GM06990 (cell line): ENCODE measurements at regions not wholly inside any gene's neighbourhood (a gene's known extent, or its start where the extent isn't known, plus 50 kb on each side); places are given as distances from the start of the nearest gene placed in this dataset.
"Not testable (repeated sequence)": the region's sequence is repeated elsewhere in the genome, so short reads cannot be mapped to it uniquely, and the experiment has no call there.

ENCODE experiments used
- DNase-seq: peaks from one replicate; pipeline ENCODE4 v3.0.0-alpha.2; 2011; ENCODE audit not compliant: insufficient read length; ENCODE audit errors: extremely low read depth
- H3K27me3 ChIP-seq: replicated peaks from 2 replicates; pipeline ENCODE4 v1.6.0; 2011; ENCODE audit warnings: low read length; ENCODE audit not compliant: control insufficient read depth, insufficient read depth
- H3K36me3 ChIP-seq: 2 replicates; pipeline ENCODE4 v1.5.1; 2011; ENCODE audit warnings: low read length; ENCODE audit not compliant: control insufficient read depth, insufficient read depth
- H3K4me3 ChIP-seq: replicated peaks from 2 replicates; pipeline ENCODE4 v1.5.1; 2011; ENCODE audit warnings: low read depth, mild to moderate bottlenecking, control low read depth, low read length
- TF ChIP-seq, protein P1 (sequence below): IDR thresholded peaks from 2 replicates; pipeline ENCODE4 v1.5.1; 2011; ENCODE audit warnings: low read length, control low read depth, mild to moderate bottlenecking, inconsistent platforms; ENCODE audit not compliant: insufficient read depth, poor library complexity, severe bottlenecking

DNA sequence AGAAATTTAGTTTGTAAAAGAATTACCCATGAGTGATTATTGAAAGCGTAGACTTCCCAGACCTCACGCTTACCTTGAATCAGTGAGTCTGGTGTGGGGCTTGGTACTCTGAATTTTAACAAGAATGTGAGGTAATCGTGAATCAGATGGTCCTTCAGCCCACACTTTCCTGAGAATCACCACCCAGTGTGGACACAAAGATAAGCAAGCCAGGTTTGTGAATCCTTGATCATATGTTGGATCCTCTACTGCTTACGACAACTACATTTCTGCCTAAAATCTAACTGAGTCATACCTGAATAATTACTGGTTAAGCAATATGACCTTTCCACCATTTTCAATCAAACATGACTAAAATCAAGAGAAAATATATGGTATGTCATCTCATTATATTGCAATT lies 589.3 kb downstream of the TFAP2A start:
- Histone ChIP-seq H3K27me3 (no peaks in the 10 kb centered on the region), H3K4me3 (no peak overlapping the region), H3K36me3 (no peaks in the 10 kb centered on the region)
- no peak for DNase-seq
- TF ChIP-seq, protein P1, sequence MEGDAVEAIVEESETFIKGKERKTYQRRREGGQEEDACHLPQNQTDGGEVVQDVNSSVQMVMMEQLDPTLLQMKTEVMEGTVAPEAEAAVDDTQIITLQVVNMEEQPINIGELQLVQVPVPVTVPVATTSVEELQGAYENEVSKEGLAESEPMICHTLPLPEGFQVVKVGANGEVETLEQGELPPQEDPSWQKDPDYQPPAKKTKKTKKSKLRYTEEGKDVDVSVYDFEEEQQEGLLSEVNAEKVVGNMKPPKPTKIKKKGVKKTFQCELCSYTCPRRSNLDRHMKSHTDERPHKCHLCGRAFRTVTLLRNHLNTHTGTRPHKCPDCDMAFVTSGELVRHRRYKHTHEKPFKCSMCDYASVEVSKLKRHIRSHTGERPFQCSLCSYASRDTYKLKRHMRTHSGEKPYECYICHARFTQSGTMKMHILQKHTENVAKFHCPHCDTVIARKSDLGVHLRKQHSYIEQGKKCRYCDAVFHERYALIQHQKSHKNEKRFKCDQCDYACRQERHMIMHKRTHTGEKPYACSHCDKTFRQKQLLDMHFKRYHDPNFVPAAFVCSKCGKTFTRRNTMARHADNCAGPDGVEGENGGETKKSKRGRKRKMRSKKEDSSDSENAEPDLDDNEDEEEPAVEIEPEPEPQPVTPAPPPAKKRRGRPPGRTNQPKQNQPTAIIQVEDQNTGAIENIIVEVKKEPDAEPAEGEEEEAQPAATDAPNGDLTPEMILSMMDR, result no peak

DNA sequence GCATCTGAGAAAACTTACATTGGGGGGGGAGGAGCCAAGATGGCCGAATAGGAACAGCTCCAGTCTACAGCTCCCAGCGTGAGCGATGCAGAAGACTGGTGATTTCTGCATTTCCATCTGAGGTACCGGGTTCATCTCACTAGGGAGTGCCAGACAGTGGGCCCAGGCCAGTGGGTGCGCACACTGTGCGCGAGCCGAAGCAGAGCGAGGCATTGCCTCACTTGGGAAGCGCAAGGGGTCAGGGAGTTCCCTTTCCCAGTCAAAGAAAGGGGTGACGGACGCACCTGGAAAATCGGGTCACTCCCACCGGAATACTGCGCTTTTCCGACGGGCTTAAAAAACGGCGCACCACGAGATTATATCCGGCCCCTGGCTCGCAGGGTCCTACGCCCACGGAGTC lies 604.1 kb downstream of the TFAP2A start:
- not testable (repeated sequence) for H3K27me3 ChIP-seq, H3K36me3 ChIP-seq, DNase-seq, H3K4me3 ChIP-seq

DNA sequence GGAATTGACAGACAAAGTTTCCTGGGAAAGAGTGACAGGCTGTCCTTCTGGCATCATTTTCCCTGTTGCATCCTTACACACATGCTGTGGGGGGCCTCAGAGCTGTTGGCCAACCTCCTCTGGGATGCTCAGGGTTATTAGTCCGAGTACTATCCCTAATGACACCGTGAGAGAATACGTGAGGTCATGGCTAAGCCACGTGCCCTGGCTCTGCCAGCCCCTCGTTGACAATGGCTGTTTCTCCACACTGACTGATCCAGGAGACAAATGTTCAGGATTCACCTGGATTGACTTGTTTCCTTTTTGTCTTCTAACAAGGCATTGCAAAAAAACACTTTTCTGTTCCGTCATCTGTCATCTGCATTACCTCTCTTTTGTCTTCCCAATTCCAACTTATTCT lies 604.6 kb downstream of the TFAP2A start:
- Histone ChIP-seq H3K27me3 (no peaks in the 10 kb centered on the region), H3K36me3 (no peaks in the 10 kb centered on the region), H3K4me3 (no peak overlapping the region)
- no peak for DNase-seq
- TF ChIP-seq, protein P1, result no peak

DNA sequence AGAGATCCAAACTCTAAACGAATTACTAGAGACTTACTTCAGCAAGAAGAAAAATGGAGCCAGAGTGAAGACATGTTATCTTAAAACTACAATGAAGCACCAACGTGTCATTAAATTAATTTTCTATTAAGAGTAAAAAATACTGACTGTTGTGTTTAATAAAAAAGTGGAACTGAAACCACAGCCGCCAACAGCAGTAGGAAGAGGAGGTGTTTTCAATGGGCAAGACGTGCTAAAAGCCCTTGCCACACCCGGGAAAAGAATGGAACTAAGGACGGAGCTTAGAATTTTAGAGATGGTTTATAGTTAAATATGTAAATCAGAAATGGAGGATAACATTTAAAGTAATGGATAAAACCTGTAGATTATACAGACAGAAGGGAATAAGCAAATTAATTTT lies 608.7 kb downstream of the TFAP2A start:
- Histone ChIP-seq H3K27me3 (no peaks in the 10 kb centered on the region), H3K36me3 (no peaks in the 10 kb centered on the region), H3K4me3 (no peak overlapping the region)
- TF ChIP-seq, protein P1, result no peak
- DNase-seq, result no peak

DNA sequence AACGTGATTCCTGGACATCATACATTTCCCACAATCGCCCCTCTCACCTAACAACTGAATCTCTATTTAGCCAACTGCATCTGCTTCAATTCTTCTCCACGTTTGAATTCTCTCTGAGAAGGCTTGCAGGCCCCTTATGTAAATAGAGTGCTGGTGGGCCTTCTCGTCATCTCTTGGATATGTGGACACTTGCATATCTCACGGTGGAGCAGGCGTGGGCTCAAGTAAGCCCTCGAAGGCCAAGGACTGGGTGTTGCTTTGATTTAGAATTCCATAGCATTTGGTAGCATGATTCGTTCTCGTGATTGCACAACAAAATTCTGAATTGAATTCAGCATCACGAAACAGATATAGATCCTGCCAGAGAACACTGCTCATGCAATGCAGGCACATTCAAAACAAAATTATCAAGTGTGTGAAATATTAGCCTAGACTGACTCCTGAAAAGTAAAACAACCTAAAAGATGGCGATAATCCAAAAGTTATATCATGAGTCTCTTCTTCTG lies 613.6 kb downstream of the TFAP2A start:
- Histone ChIP-seq H3K4me3 (no peak overlapping the region), H3K36me3 (no peaks in the 10 kb centered on the region), H3K27me3 (no peaks in the 10 kb centered on the region)
- TF ChIP-seq, protein P1, result no peak
- DNase-seq, result no peak

DNA sequence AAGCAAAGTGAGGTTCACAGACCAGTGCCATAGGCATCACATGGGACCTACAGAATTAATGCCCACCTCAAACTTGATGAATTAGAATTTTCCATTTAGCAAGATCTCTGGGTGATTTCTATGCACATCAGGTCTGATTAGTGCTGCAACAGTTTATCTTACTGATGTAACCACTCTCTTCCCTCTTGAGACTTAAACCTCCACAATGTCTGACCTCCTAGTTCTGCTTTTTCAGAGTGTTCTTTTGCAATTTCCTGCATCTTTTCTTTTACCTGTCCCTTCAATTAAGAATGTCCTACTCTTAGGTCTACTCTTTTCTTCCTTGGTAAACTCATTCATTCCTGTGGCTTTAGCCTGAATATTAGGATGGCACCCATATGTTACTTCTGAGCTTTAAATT lies 615.3 kb downstream of the TFAP2A start:
- no peaks in the 10 kb centered on the region for H3K27me3 ChIP-seq
- H3K4me3 ChIP-seq, result no peak overlapping the region
- no peak for DNase-seq
- no peaks in the 10 kb centered on the region for H3K36me3 ChIP-seq
- TF ChIP-seq, protein P1, result no peak
